ENCODE measurements at regions not wholly inside any gene's neighbourhood (a gene's known extent, or its start where the extent isn't known, plus 50 kb on each side); places are given as distances from the start of the nearest gene placed in this dataset.
"Not testable (repeated sequence)": the region's sequence is repeated elsewhere in the genome, so short reads cannot be mapped to it uniquely, and the experiment has no call there.

DNA sequence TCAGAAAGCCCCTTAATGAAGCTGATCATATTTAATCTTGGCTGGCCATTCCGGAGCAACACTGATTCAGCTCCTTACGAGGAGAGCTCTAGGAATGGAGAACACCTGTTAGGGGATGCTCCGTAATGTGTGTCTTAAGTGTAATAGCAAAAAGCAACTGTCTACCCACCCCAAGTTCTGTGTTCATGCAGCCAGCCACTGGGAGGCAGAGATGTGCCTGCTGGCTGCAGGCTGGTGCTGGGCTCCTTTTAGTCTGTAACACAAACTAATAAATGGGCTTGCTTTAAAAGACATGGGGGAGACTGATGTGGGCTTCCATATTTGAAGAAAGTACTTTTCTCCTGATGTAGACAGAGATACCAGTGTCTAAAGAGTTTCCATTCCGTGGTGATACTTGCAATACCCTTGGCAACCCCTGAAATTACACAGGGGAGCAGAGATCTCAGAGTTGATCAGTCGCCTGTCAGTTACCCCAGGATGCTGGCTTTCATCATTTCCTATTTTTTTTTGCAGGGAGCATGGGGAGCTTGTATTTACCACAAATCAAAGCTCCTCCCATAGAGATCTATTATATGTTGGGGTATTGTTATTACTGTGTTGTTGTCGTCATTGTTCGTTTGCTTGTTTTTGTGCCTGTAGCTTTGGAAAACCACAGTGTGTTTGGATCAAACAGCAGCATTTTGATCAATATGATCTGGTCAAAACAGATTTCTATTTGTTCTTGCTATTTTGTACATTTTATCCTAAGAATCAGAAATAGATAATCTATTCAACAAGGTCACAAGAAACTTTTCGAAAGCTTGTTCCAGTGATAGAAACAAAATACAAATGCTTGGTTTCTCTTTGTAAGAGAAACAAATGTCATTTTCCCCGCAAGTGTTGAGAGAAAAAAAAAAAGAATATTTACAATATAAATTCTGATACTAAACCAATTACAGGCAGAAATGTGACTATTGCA, 65.8 kb downstream of the MTX3 start:
- peak; percentile 22 for DNase-seq (ENCODE audit: low read depth, low spot score)

DNA sequence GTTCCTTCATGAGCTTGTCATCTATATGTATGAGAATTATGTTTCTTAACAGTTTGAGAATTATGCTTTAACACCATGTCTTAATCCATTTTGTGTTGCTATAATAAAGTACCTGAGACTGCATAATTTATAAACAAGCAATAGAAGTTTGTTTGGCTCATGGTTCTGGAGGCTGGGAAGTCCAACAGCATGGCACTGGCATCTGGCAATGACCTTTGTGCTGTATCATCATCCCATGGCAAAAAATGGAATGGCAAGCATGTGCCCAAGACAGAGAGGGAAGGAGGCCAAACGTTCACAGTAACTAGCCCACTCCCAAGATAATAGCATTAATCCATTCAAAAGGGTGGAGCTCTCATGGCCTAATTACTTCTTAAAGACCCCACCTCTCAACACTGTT, 67.6 kb downstream of the MTX3 start:
- DNase-seq (ENCODE audit: low read depth, low spot score): no peak

DNA sequence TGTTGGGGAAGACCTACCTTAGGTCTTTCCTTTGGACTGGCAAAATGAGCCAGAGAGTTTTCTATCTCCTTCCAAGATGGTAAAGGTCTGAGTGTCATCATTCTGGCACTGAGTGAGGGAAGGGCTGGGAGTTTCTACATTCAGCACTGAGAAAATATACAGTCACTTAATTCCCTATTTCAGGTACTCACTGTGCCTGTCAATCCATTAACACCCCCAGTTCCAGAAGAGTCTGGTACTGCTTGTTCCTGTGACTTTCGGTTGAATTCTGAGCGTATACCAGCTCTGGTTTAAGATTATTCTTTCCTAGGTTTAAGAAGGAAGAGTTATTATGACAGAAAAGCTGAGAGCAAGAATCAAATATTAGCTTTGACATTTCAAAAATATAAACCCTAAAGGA, 68.4 kb downstream of the MTX3 start:
- no peak for DNase-seq (ENCODE audit: low read depth, low spot score)

- DNase-seq (ENCODE audit: low read depth, low spot score): not testable (repeated sequence)
These were observed 83.6 kb downstream of the MTX3 start for GRCh38 chr5:79907452-79907851.

GRCh38 chr5:79902571-79902970, 88.5 kb downstream of the MTX3 start:
- DNase-seq (ENCODE audit: low read depth, low spot score): not testable (repeated sequence)

DNA sequence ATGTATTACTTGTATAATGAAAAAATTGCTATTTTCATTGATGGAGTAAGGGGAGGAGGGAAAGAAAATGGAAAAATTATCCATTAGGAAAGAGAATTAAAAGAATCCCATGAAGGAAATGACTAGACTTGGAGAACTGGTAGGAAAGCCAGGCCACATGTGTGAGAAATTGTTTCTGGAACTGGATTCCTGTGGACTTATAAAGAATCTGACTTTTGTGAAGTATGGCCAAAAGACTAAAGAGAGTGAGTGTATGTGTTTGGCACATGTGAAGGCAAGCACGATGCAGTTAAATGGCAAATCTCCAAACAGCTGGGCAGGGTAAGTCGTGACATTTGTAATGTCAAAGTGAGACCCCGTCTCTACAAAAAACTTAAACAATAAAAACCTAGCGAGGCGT, 89.4 kb downstream of the MTX3 start:
- DNase-seq (ENCODE audit: low read depth, low spot score): no peak

- no peak for DNase-seq (ENCODE audit: low read depth, low spot score)
These were observed 92.5 kb downstream of the MTX3 start for GRCh38 chr5:79898611-79899010.

DNA sequence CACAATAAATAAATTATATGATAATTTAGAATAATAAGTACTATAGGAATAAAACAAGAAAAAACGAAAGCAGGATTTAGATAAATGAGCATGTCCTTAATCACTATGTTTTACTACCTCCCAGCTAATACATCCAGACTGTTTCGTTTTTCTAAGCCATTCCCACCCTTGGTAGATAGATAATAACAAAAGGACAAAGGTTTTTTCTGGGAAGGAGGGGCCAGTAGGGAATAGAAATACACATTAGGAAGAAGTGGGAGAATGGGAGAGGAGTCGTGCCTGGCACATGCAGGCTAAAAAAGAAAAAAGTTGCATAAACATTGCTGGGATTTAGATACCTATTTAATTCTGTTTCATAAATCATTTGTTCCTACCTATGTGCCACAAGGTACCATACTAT, 97.1 kb downstream of the MTX3 start:
- no peak for DNase-seq (ENCODE audit: low read depth, low spot score)

- DNase-seq (ENCODE audit: low read depth, low spot score): no peak
These were observed 97.6 kb downstream of the MTX3 start for GRCh38 chr5:79893485-79893884.

DNA sequence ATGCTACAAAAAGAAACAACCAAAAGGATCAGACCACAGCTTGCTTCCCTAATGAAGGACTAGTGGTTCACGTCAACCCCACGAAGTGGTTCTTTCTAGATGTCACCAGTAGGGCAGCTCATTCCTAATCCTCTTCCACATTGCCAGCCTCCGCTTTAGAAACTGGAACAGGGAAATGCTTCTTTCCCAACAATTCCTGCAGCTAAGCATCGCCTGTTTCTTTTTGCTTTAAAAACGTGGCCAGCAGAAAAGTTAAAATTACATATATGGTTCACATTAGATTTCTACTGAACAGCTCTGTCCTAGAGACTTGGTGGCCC, 100.2 kb downstream of the MTX3 start:
- no peak for DNase-seq (ENCODE audit: low read depth, low spot score)

- no peak for DNase-seq (ENCODE audit: low read depth, low spot score)
These were observed 100.7 kb downstream of the MTX3 start for GRCh38 chr5:79890119-79890929.

DNA sequence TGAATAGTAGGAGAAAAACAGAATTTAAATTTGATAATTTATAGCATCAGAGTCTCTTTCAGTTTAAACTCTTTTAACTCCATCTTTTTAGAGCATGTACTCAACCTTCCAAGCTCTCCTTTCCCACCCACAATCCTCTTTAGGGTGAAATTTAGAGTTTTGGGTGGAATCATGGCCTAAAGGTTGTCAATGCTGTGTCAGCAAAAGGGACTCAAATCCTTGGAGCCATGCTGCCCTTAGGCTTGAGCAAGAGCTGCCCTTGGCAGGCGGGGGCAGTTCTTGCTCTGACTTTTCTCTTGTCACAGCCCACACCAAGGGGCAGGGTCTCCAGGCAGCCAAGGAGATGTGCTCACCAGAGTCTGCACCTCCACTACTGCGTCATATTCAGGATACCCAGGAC, 102.4 kb downstream of the MTX3 start:
- no peak for DNase-seq (ENCODE audit: low read depth, low spot score)

DNA sequence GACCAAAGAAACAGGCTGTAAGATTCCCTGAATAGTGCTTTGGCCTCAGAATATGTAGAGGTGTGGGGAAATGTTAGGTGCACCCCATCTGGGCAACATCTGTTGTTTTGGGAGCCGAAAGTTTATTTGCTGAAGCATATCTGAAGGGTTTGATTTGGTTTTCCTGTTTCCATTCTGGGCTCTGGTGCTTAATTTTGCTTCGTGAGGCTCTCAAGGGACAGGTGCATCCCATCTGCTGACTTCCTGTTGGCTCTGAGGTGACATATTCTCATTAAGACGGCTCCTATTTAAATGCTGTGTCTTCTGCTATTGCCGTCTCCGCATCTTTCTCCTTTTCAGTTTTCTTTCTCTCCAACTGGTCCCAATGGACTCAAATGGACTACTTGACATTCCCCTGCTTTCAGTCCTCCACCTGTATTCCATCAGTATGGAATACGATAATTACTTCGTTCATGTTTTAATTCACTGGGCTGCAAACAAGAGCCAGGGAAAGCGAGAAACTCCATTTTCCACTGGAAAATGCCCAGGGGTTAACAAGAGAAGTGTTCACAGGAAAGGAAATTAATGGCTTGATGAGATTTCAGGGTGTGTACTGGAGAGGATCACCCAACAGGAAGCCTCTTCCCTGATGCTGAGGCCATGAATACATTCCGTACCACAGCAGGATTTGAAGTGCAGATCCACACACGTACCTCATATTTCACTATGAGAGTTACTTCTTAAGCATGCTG, 104.0 kb downstream of the MTX3 start:
- no peak for DNase-seq (ENCODE audit: low read depth, low spot score)

GRCh38 chr5:79886456-79886855, 104.6 kb downstream of the MTX3 start:
- DNase-seq (ENCODE audit: low read depth, low spot score): no peak

- not testable (repeated sequence) for DNase-seq (ENCODE audit: low read depth, low spot score)
These were observed 111.2 kb downstream of the MTX3 start for GRCh38 chr5:79879880-79880279.

GRCh38 chr5:79878721-79879336, 112.2 kb downstream of the MTX3 start:
- DNase-seq (ENCODE audit: low read depth, low spot score): no peak

DNA sequence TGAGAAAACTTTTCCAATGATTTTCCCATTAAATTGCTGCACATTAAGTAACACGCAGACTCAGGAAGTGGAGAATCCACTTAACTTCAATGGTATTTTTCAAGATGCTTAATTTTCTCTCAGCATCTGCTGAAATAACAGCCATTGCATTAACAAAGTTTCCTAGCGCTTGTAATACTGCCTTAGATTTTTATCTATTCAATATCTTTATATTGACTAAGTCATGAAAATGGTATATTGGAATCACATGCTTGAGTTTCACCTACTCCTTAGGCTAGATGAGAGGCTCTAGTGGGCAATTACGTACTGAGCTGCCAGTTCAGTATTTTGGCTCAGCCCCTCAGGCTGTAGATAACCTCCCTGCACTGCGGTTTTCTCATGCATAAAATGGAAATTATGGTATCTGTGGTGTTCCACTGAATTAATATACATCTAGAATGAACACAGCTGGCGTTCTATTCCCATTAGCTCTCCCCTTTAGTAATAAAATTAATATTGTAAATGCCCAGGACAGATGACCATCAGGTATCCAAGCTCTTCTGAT, 112.9 kb downstream of the MTX3 start:
- DNase-seq (ENCODE audit: low read depth, low spot score): no peak

DNA sequence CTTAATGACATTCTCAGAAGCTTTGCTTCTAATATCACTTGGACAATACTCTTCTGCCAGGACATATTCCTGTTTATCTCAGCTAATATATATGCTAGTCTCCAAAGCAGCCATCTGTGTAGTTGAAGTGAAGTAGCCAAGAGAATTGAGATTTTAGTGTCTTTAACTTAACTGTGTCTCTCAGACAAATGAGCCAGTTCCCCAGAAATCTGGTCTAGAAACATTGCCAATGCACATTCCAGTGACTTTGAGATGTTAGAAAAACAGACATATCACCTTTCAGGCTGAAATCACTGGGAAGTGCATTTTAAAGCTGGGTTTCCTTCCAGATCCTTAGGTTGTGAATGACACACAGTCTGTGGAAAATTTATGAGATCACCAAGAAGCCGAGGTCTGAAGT, 114.6 kb downstream of the MTX3 start:
- peak; percentile 55 for DNase-seq (ENCODE audit: low read depth, low spot score)

GRCh38 chr5:79875230-79875629, 115.8 kb downstream of the MTX3 start:
- DNase-seq (ENCODE audit: low read depth, low spot score): peak; percentile 35

DNA sequence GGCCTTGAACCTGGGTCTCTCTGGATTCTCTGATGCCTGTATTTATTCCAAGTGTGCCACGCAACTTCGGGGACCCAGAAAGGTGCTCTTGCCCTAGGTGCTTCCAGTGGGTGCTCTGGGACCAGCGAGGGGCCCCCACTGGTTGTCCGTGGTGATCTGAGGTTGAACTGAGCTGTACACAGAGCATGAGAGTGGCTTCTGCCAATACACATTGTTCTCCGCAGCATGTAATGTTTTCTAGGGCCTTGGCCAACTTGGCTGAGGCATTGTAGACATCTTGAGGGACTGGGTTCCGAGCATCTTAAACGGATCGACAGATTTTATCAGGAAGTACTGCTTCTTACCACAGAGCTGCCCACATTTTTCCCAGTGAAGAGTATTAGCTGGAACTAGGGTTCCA, 117.9 kb downstream of the MTX3 start:
- no peak for DNase-seq (ENCODE audit: low read depth, low spot score)

DNA sequence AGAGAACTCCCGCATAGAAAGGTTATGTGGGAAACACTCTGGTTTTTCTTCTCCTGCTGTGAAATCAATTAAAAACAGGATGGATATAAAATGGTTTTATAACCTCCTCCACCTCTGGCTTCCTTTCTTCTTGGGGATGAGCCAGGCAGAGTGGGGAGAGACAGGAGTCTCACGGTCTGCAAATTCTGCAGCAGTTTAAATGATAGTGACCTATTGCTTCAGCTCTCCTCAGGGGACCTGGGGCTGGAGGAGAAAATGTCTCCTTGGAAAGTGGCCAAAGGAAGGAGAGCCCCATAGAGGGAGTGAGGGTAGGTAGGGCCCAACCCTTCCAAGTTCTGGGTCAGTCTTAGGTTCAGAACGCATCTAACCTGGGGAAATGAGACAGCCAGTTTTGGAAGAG, 118.8 kb downstream of the MTX3 start:
- DNase-seq (ENCODE audit: low read depth, low spot score): no peak

All from astrocyte of the hippocampus (primary cell).